ENCODE measurements at regions not wholly inside any gene's neighbourhood (a gene's known extent, or its start where the extent isn't known, plus 50 kb on each side); places are given as distances from the start of the nearest gene placed in this dataset.

- H3K4me3 ChIP-seq: no peak overlapping the region
- H3K27ac ChIP-seq: no peak overlapping the region
- WGBS, 2 donors: 84 to 87% methylated on average over 3 of the region's 3 CpGs
- TF ChIP-seq, protein P1, sequence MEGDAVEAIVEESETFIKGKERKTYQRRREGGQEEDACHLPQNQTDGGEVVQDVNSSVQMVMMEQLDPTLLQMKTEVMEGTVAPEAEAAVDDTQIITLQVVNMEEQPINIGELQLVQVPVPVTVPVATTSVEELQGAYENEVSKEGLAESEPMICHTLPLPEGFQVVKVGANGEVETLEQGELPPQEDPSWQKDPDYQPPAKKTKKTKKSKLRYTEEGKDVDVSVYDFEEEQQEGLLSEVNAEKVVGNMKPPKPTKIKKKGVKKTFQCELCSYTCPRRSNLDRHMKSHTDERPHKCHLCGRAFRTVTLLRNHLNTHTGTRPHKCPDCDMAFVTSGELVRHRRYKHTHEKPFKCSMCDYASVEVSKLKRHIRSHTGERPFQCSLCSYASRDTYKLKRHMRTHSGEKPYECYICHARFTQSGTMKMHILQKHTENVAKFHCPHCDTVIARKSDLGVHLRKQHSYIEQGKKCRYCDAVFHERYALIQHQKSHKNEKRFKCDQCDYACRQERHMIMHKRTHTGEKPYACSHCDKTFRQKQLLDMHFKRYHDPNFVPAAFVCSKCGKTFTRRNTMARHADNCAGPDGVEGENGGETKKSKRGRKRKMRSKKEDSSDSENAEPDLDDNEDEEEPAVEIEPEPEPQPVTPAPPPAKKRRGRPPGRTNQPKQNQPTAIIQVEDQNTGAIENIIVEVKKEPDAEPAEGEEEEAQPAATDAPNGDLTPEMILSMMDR (IDR thresholded peaks at IDR 0.05): no peak
- no peak for TF ChIP-seq POLR2A (IDR thresholded peaks at IDR 0.05)
- DNase-seq: no peak
- ATAC-seq: no peak
- no peaks in the 10 kb centered on the region for H3K36me3 ChIP-seq (replicated peaks in 1 of 2; ENCODE audit: insufficient read depth in 1 of 2, low read depth in 2 of 2)
- no peaks in the 10 kb centered on the region for H3K4me1 ChIP-seq
- H3K27me3 ChIP-seq: no peaks in the 10 kb centered on the region
- no peaks in the 10 kb centered on the region for H3K9me3 ChIP-seq
- intact Hi-C loops (cut with DNase I): no loop called here
These were observed 71.9 kb upstream of the KRR1 start for GRCh38 chr12:75583355-75583754.

- DNase-seq (no peak), ATAC-seq (no peak)
- TF ChIP-seq, protein P1 (IDR thresholded peaks at IDR 0.05): no peak
- no peak for TF ChIP-seq POLR2A (IDR thresholded peaks at IDR 0.05)
- Histone ChIP-seq H3K4me1 (no peaks in the 10 kb centered on the region), H3K36me3 (replicated peaks in 1 of 2; ENCODE audit: insufficient read depth in 1 of 2, low read depth in 2 of 2) (no peaks in the 10 kb centered on the region), H3K27me3 (no peaks in the 10 kb centered on the region), H3K27ac (no peak overlapping the region), H3K4me3 (no peak overlapping the region), H3K9me3 (no peaks in the 10 kb centered on the region)
- intact Hi-C loops (cut with DNase I): no loop called here
- WGBS, 2 donors: 79 to 84% methylated on average over 3 of the region's 3 CpGs
These were observed 70.1 kb upstream of the KRR1 start for GRCh38 chr12:75581515-75581914.

DNA sequence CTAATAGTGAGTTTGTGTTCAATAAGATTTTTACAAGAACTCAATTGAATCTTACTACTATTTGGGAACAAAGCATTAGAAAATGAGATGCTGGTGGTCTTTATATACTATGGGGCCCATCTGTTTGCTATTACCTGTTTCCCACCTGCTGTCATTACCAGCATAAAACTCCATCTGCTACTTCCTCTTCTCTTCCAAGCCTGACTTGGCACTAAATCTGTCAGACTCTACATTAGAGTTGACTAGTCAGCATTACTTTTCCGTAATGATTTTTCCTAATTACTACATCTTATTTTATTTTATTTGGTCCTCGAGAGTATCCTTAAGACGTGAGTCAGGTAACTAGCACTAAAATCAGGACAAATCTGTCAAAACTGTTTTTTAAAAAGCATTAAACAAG lies 68.1 kb upstream of the KRR1 start:
- Histone ChIP-seq H3K9me3 (no peaks in the 10 kb centered on the region), H3K27ac (no peak overlapping the region), H3K4me3 (no peak overlapping the region), H3K4me1 (no peaks in the 10 kb centered on the region), H3K27me3 (no peaks in the 10 kb centered on the region), H3K36me3 (replicated peaks in 1 of 2; ENCODE audit: insufficient read depth in 1 of 2, low read depth in 2 of 2) (no peaks in the 10 kb centered on the region)
- ATAC-seq (no peak), DNase-seq (no peak)
- 63 to 67% methylated on average over 3 of the region's 3 CpGs for WGBS, 2 donors
- TF ChIP-seq, protein P1 (IDR thresholded peaks at IDR 0.05): no peak
- no peak for TF ChIP-seq POLR2A (IDR thresholded peaks at IDR 0.05)
- intact Hi-C loops (cut with DNase I): no loop called here

DNA sequence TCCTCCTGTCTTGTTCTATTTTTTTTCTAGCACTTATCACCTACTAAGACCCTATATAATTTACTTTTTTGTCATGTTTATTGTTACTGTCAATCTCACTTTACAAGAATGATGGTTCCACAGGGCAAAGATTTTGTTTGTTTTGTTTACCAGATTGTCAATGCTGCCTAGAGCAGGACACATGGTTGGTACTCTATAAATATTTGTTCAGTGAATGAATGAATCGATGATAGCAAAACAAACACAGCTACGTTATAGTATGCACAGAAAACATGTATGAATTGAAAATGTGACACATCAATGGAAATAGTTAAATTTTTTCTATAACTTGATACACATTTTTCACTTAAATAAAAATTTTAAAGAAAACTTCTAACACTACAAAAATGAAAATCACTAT lies 67.1 kb upstream of the KRR1 start:
- H3K4me1 ChIP-seq: no peaks in the 10 kb centered on the region
- ATAC-seq (no peak), DNase-seq (no peak)
- H3K4me3 ChIP-seq: no peak overlapping the region
- TF ChIP-seq, protein P1 (IDR thresholded peaks at IDR 0.05): no peak
- TF ChIP-seq POLR2A (IDR thresholded peaks at IDR 0.05): no peak
- H3K27me3 ChIP-seq: no peaks in the 10 kb centered on the region
- WGBS, 2 donors: 34 to 42% methylated on average over 2 of the region's 2 CpGs
- intact Hi-C loops (cut with DNase I): no loop called here
- no peaks in the 10 kb centered on the region for H3K36me3 ChIP-seq (replicated peaks in 1 of 2; ENCODE audit: insufficient read depth in 1 of 2, low read depth in 2 of 2)
- no peak overlapping the region for H3K27ac ChIP-seq
- H3K9me3 ChIP-seq: no peaks in the 10 kb centered on the region

GRCh38 chr12:75577812-75578211 lies 66.4 kb upstream of the KRR1 start:
- Histone ChIP-seq H3K4me1 (no peaks in the 10 kb centered on the region), H3K4me3 (no peak overlapping the region), H3K9me3 (no peaks in the 10 kb centered on the region), H3K27ac (no peak overlapping the region), H3K36me3 (replicated peaks in 1 of 2; ENCODE audit: insufficient read depth in 1 of 2, low read depth in 2 of 2) (no peaks in the 10 kb centered on the region), H3K27me3 (no peaks in the 10 kb centered on the region)
- ATAC-seq (no peak), DNase-seq (no peak)
- intact Hi-C loops (cut with DNase I): no loop called here
- TF ChIP-seq, protein P1 (IDR thresholded peaks at IDR 0.05): no peak
- no peak for TF ChIP-seq POLR2A (IDR thresholded peaks at IDR 0.05)
- 89 to 93% methylated on average over 5 of the region's 5 CpGs for WGBS, 2 donors

All from body of pancreas (tissue), 4 donors.